Cardiac fibroblast (primary cell): ENCODE measurements at regions not wholly inside any gene's neighbourhood (a gene's known extent, or its start where the extent isn't known, plus 50 kb on each side); places are given as distances from the start of the nearest gene placed in this dataset.
A peak's percentile ranks its signal among the peaks of the same experiment; 100 is the strongest.

Experiments used
- DNase-seq, 2 donors: peaks; one replicate each; pipeline versions ENCODE4 v3.0.0 to v3.0.0-alpha.2; 2010; ENCODE audit warnings: low read depth in 2 of 2
- H3K4me3 ChIP-seq, 2 donors: replicated peaks in 1 of 2; 1 replicate in 1 of 2; 2 replicates in 1 of 2; pipeline ENCODE4 v1.5.1; 2011; ENCODE audit warnings: low read depth in 2 of 2, low read length in 2 of 2, mild to moderate bottlenecking in 2 of 2, moderate library complexity in 1 of 2
- TF ChIP-seq, protein P1 (sequence below): IDR thresholded peaks from one replicate; pipeline ENCODE4 v1.5.1; 2011; ENCODE audit warnings: low read depth, mild to moderate bottlenecking, low read length, inconsistent platforms

DNA sequence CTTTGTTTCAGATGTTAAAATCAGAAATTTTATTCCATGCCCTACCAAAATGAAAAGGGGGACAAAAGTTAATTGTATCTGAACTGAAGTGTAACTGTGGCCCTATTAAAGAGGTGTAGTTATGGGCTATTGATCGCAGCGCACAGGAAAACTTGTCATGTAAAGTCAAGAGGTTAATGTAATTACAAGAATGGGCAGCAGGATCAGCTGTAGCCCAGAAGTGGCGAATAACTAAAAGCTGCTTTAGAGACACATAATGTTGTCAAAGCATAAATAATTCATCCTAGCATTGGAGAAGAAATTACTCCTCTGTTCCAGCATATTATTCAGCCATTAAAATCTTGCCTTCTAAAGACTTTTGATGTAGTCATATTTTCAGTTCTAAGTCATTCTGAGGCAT, 211.8 kb downstream of the EPHA4 start:
- DNase-seq: no peak
- no peak overlapping the region for H3K4me3 ChIP-seq
- TF ChIP-seq, protein P1, sequence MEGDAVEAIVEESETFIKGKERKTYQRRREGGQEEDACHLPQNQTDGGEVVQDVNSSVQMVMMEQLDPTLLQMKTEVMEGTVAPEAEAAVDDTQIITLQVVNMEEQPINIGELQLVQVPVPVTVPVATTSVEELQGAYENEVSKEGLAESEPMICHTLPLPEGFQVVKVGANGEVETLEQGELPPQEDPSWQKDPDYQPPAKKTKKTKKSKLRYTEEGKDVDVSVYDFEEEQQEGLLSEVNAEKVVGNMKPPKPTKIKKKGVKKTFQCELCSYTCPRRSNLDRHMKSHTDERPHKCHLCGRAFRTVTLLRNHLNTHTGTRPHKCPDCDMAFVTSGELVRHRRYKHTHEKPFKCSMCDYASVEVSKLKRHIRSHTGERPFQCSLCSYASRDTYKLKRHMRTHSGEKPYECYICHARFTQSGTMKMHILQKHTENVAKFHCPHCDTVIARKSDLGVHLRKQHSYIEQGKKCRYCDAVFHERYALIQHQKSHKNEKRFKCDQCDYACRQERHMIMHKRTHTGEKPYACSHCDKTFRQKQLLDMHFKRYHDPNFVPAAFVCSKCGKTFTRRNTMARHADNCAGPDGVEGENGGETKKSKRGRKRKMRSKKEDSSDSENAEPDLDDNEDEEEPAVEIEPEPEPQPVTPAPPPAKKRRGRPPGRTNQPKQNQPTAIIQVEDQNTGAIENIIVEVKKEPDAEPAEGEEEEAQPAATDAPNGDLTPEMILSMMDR: no peak

DNA sequence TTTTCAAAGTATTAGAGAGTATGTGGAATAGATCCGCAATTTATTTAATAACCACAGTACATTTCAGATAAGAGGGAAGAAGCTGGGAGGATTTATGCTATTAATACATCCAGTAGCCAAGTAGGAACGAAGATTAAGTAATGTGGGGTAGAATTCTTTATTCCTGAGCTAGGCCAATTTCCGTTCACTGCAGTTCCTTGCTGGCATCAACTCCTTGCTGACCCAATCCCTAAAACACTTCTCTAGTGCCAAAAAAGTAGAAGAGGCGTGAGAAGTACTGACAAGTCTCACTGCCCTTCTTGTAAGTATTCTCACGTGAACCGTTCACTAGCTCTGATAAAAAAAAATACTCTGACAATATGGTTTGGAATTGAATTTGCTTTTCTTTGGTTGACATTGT, 211.4 kb downstream of the EPHA4 start:
- TF ChIP-seq, protein P1: no peak
- DNase-seq: peak in 1 of 2 donors; percentile 12
- H3K4me3 ChIP-seq: no peak overlapping the region

- DNase-seq: no peak
- TF ChIP-seq, protein P1: no peak
- no peak overlapping the region for H3K4me3 ChIP-seq
Observed at GRCh38 chr2:221361633-221362032, 210.5 kb downstream of the EPHA4 start.

GRCh38 chr2:221364672-221365071, 207.4 kb downstream of the EPHA4 start:
- no peak for DNase-seq
- no peak overlapping the region for H3K4me3 ChIP-seq
- TF ChIP-seq, protein P1: no peak
